Parathyroid adenoma (tissue), 2 donors: ENCODE measurements at regions not wholly inside any gene's neighbourhood (a gene's known extent, or its start where the extent isn't known, plus 50 kb on each side); places are given as distances from the start of the nearest gene placed in this dataset.

ENCODE experiments used
- H2AFZ ChIP-seq: fragments of 300-600 bp; sonication (generic); one replicate; pipeline ENCODE4 v1.7.0; 2017; ENCODE audit warnings: antibody characterized with exemption, mild to moderate bottlenecking
- H3K27ac ChIP-seq: fragments of 300-600 bp; sonication (generic); one replicate; pipeline ENCODE4 v1.7.0; 2017
- H3K27me3 ChIP-seq: fragments of 300-600 bp; sonication (generic); one replicate; pipeline ENCODE4 v1.7.0; 2017; ENCODE audit warnings: low read length; ENCODE audit not compliant: control insufficient read depth, insufficient read depth
- H3K36me3 ChIP-seq: fragments of 300-600 bp; sonication (generic); one replicate; pipeline ENCODE4 v1.7.0; 2017; ENCODE audit warnings: low read length; ENCODE audit not compliant: control insufficient read depth, insufficient read depth
- H3K4me1 ChIP-seq: fragments of 300-600 bp; sonication (generic); one replicate; pipeline ENCODE4 v1.7.0; 2017; ENCODE audit warnings: control low read depth
- H3K4me2 ChIP-seq: fragments of 300-600 bp; sonication (generic); one replicate; pipeline ENCODE4 v1.7.0; 2017; ENCODE audit warnings: low read length
- H3K4me3 ChIP-seq: fragments of 300-600 bp; sonication (generic); one replicate; pipeline ENCODE4 v1.7.0; 2017; ENCODE audit warnings: low read depth, low read length
- H3K79me2 ChIP-seq: fragments of 300-600 bp; sonication (generic); one replicate; pipeline ENCODE4 v1.7.0; 2017; ENCODE audit warnings: control low read depth
- H3K9ac ChIP-seq: fragments of 300-600 bp; sonication (generic); one replicate; pipeline ENCODE4 v1.7.0; 2017; ENCODE audit warnings: mild to moderate bottlenecking
- H3K9me3 ChIP-seq: fragments of 300-600 bp; sonication (generic); one replicate; pipeline ENCODE4 v1.7.0; 2017; ENCODE audit warnings: low read length; ENCODE audit not compliant: control insufficient read depth
- TF ChIP-seq, protein P1 (sequence below): fragments of 300-600 bp; sonication (generic); IDR thresholded peaks from one replicate; pipeline ENCODE4 v1.7.0; 2017; ENCODE audit warnings: antibody characterized with exemption, mild to moderate bottlenecking
- donor health status: primary hyperparathyroidism.

DNA sequence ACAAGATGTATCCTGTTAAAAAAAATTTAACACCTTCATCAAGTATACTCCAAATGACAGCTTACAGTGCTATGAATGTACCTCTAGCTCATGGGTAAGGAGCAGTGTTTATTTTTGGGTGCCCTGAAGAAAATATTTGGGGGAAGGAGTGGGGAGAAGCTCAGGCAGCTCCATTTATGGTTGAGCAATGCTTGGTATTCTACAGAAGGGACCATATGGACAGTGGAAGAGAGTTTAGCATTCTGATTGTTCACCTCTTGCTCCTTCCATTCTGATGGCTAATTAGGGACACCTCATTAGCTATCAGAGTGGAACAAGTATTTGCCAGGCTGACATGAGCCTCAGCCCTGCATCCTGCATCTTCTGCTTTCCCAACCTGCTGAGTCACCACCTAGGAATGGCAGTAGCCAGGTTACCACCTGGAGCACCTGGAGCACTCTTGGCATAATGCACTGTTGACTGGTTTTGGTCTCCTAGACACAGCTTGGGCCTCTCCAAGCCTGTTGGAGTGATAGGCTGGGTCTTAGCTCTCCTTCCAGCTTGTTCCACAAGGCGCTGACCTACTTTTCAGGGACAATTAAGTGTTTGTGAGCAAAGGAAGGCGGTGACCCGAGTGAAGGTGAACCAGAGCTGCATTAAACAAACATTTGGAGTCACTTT lies 62.0 kb upstream of the MACF1 start:
- H3K4me1 ChIP-seq, result peaks cover 11% of the 10 kb centered on the region
- no peak overlapping the region for H3K4me3 ChIP-seq
- peak overlapping the region; percentile 23 for H3K4me2 ChIP-seq
- no peak overlapping the region for H3K9ac ChIP-seq
- no peak overlapping the region for H2AFZ ChIP-seq
- peak overlapping the region; percentile 47 for H3K27ac ChIP-seq
- no peaks in the 10 kb centered on the region for H3K9me3 ChIP-seq
- H3K27me3 ChIP-seq, result no peaks in the 10 kb centered on the region
- TF ChIP-seq, protein P1, sequence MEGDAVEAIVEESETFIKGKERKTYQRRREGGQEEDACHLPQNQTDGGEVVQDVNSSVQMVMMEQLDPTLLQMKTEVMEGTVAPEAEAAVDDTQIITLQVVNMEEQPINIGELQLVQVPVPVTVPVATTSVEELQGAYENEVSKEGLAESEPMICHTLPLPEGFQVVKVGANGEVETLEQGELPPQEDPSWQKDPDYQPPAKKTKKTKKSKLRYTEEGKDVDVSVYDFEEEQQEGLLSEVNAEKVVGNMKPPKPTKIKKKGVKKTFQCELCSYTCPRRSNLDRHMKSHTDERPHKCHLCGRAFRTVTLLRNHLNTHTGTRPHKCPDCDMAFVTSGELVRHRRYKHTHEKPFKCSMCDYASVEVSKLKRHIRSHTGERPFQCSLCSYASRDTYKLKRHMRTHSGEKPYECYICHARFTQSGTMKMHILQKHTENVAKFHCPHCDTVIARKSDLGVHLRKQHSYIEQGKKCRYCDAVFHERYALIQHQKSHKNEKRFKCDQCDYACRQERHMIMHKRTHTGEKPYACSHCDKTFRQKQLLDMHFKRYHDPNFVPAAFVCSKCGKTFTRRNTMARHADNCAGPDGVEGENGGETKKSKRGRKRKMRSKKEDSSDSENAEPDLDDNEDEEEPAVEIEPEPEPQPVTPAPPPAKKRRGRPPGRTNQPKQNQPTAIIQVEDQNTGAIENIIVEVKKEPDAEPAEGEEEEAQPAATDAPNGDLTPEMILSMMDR, result no peak
- no peaks in the 10 kb centered on the region for H3K36me3 ChIP-seq
- peaks cover 20% of the 10 kb centered on the region for H3K79me2 ChIP-seq

DNA sequence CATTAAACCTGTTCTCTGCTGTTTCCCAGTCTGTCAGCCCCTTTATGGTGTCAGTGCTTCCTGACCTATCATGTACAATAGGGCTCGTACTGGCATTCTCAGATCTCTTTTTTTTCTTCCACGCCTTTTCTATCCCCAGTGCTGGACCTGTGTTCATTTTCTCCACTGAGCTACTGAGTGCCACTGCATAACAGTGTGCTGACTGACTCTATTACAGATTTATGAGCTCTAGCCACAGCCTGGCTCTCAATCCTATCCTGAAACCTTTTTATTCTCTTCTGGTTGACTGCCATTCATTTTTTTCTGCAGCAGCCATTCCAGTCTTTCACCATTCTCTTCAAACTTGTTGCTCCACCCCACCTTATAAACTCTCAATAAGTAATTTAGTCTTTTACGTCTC lies 59.6 kb upstream of the MACF1 start:
- TF ChIP-seq, protein P1, result no peak

DNA sequence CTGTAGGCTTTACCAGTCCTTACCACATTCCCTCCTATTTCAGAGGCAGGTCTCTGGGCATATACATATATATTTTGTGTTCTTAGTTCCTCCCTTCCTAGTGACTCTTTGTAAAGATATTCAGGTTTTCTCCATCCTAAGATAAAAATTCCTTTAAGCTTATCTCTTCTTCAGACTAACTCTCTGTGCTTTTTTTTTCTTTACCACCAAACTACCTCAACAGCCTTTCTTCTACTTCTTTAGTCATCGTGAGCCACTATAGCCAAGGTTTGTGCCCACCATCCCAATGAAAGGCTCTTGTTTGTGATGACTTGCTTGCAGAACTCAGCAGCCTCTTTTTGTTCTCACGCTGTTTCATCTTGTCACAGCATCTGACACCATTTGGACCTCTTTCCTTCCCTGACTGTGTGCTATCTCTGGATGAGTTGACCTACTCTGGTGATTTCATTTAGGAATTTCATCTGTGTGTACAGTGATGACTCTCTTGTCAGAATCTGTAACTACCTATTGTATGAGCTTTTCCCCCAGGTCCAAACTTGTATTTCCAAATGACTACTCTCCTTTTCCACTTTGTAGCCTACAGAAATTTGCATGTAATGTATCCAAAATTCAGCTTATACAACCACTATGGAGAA lies 59.0 kb upstream of the MACF1 start:
- H3K27ac ChIP-seq, result no peak overlapping the region
- H3K27me3 ChIP-seq, result no peaks in the 10 kb centered on the region
- H3K9ac ChIP-seq, result no peak overlapping the region
- H3K4me3 ChIP-seq, result no peak overlapping the region
- H3K4me2 ChIP-seq, result no peak overlapping the region
- peaks cover 17% of the 10 kb centered on the region for H3K79me2 ChIP-seq
- TF ChIP-seq, protein P1, result no peak
- no peaks in the 10 kb centered on the region for H3K9me3 ChIP-seq
- no peaks in the 10 kb centered on the region for H3K36me3 ChIP-seq
- H2AFZ ChIP-seq, result no peak overlapping the region
- H3K4me1 ChIP-seq, result peaks cover 11% of the 10 kb centered on the region

More for the DNA sequence above, 59.6 kb upstream of the MACF1 start:
- H3K36me3 ChIP-seq, result no peaks in the 10 kb centered on the region
- H3K79me2 ChIP-seq, result peaks cover 20% of the 10 kb centered on the region
- no peak overlapping the region for H3K9ac ChIP-seq
- H2AFZ ChIP-seq, result no peak overlapping the region
- H3K27me3 ChIP-seq, result no peaks in the 10 kb centered on the region
- H3K27ac ChIP-seq, result no peak overlapping the region
- H3K4me1 ChIP-seq, result peaks cover 11% of the 10 kb centered on the region
- no peak overlapping the region for H3K4me3 ChIP-seq
- no peak overlapping the region for H3K4me2 ChIP-seq
- no peaks in the 10 kb centered on the region for H3K9me3 ChIP-seq

- Histone ChIP-seq H3K36me3 (no peaks in the 10 kb centered on the region), H3K27ac (no peak overlapping the region), H3K79me2 (peaks cover 16% of the 10 kb centered on the region), H3K4me2 (no peak overlapping the region), H3K4me1 (peaks cover 15% of the 10 kb centered on the region), H3K9me3 (no peaks in the 10 kb centered on the region), H3K9ac (no peak overlapping the region), H2AFZ (no peak overlapping the region), H3K4me3 (no peak overlapping the region), H3K27me3 (no peaks in the 10 kb centered on the region)
- TF ChIP-seq, protein P1, result no peak
Observed at GRCh38 chr1:39146681-39147080, 57.8 kb upstream of the MACF1 start.
